Frontal cortex (tissue), 3 donors: ENCODE measurements at regions not wholly inside any gene's neighbourhood (a gene's known extent, or its start where the extent isn't known, plus 50 kb on each side); places are given as distances from the start of the nearest gene placed in this dataset.

Experiments
- DNase-seq, 2 donors: peaks; one replicate each; pipeline ENCODE4 v3.0.0; 2012; ENCODE audit warnings: low spot score in 2 of 2
- FAIRE-seq: peaks from 2 replicates; lab custom pipeline; 2012; peaks lifted over from hg19 to GRCh38; lab: Jason Lieb, UNC
- donor health status: control.
- donor health status: control.
- donor health status: control.

- FAIRE-seq: no peak
- no peak for DNase-seq
These were observed 50.3 kb upstream of the FIBIN start for GRCh38 chr11:26943636-26944035.
